Right cardiac atrium (tissue), 5 donors: ENCODE measurements at regions not wholly inside any gene's neighbourhood (a gene's known extent, or its start where the extent isn't known, plus 50 kb on each side); places are given as distances from the start of the nearest gene placed in this dataset.

Source experiments
- ATAC-seq, 2 donors: fragments of 200-7000 bp; cut with Tn5 transposase; one replicate each; pipeline versions ENCODE4 v1.8.0 to v1.9.1; 2020; ENCODE audit warnings: moderate library complexity in 2 of 2, mild to moderate bottlenecking in 1 of 2
- DNase-seq, 3 donors: peaks; one replicate each; pipeline ENCODE4 v3.0.0-alpha.2; 2020
- H3K27ac ChIP-seq: one replicate; pipeline ENCODE4 v1.5.1; 2013; ENCODE audit warnings: mild to moderate bottlenecking, low read length, control low read depth, moderate library complexity
- H3K27me3 ChIP-seq: one replicate; pipeline ENCODE4 v1.6.1; 2013; ENCODE audit not compliant: control insufficient read depth, insufficient read depth
- H3K4me1 ChIP-seq: one replicate; pipeline ENCODE4 v1.6.1; 2013; ENCODE audit warnings: low read length; ENCODE audit not compliant: control insufficient read depth, insufficient read depth
- H3K4me3 ChIP-seq: one replicate; pipeline ENCODE4 v1.5.1; 2013; ENCODE audit warnings: low read length, control low read depth
- H3K9me3 ChIP-seq: one replicate; pipeline ENCODE4 v1.6.1; 2013; ENCODE audit warnings: low read length; ENCODE audit not compliant: control insufficient read depth
- WGBS: extraction: QIAGEN DNeasy Blood & Tissue Kit; methylation state at CpG from one replicate; pipeline ENCODE4 v1.1.7; 2013; 5-methylcytosine and 5-hydroxymethylcytosine counted together
- intact Hi-C, 4 donors: fragments of 100-400 bp; cut with DNase I; formaldehyde crosslinking; loops; one replicate each; pipeline versions ENCODE4 v1.11.0 to v1.14.0; 2022 to 2023
- donor health status: healthy with polysubstance abuse.
- donor health status: DM: no; HTN: yes; CAD: no.
- donor health status: DM: no; HTN: no; CAD: no.
- donor health status: DM: no; HTN: yes; CAD: no; lungs with severe emphysema.
- donor health status: DM: yes; HTN: yes; CAD: no.

- DNase-seq (no peak), ATAC-seq (no peak)
- Histone ChIP-seq H3K4me1 (no peaks in the 10 kb centered on the region), H3K27me3 (no peaks in the 10 kb centered on the region), H3K9me3 (no peaks in the 10 kb centered on the region), H3K27ac (no peak overlapping the region), H3K4me3 (no peak overlapping the region)
- WGBS: 80% methylated on average over 4 of the region's 4 CpGs
- intact Hi-C loops: loop anchor here (5.0 kb wide), 1 partner anchor 525 kb away; no protein-coding TSS in a partner anchor
These were observed 183.5 kb downstream of the RDH14 start for GRCh38 chr2:18376936-18377335.

GRCh38 chr2:18373664-18374063 lies 186.8 kb downstream of the RDH14 start:
- H3K4me1 ChIP-seq: no peaks in the 10 kb centered on the region
- DNase-seq (no peak), ATAC-seq (no peak)
- no peaks in the 10 kb centered on the region for H3K27me3 ChIP-seq
- H3K9me3 ChIP-seq: no peaks in the 10 kb centered on the region
- intact Hi-C loops: no loop called here
- H3K27ac ChIP-seq: no peak overlapping the region
- no peak overlapping the region for H3K4me3 ChIP-seq
- 64% methylated on average over 2 of the region's 2 CpGs for WGBS

GRCh38 chr2:18373081-18373480 lies 187.4 kb downstream of the RDH14 start:
- ATAC-seq: no peak
- Histone ChIP-seq H3K4me3 (no peak overlapping the region), H3K4me1 (no peaks in the 10 kb centered on the region), H3K27me3 (no peaks in the 10 kb centered on the region), H3K9me3 (no peaks in the 10 kb centered on the region), H3K27ac (no peak overlapping the region)
- 71% methylated on average over 1 of the region's 1 CpG for WGBS
- intact Hi-C loops: no loop called here
- no peak for DNase-seq

- DNase-seq (no peak), ATAC-seq (no peak)
- intact Hi-C loops: no loop called here
- no peak overlapping the region for H3K4me3 ChIP-seq
- no peak overlapping the region for H3K27ac ChIP-seq
- no peaks in the 10 kb centered on the region for H3K4me1 ChIP-seq
- H3K27me3 ChIP-seq: no peaks in the 10 kb centered on the region
- no peaks in the 10 kb centered on the region for H3K9me3 ChIP-seq
These were observed 187.8 kb downstream of the RDH14 start for GRCh38 chr2:18372641-18373040.

- H3K27ac ChIP-seq: no peak overlapping the region
- 80% methylated on average over 2 of the region's 2 CpGs for WGBS
- H3K4me1 ChIP-seq: no peaks in the 10 kb centered on the region
- intact Hi-C loops: no loop called here
- ATAC-seq: no peak
- H3K9me3 ChIP-seq: no peaks in the 10 kb centered on the region
- H3K27me3 ChIP-seq: peaks cover 4% of the 10 kb centered on the region
- DNase-seq: no peak
- H3K4me3 ChIP-seq: no peak overlapping the region
These were observed 190.7 kb downstream of the RDH14 start for GRCh38 chr2:18369760-18370159.

GRCh38 chr2:18368008-18368407 lies 192.4 kb downstream of the RDH14 start:
- intact Hi-C loops: no loop called here
- Histone ChIP-seq H3K9me3 (no peaks in the 10 kb centered on the region), H3K4me3 (no peak overlapping the region), H3K27me3 (peaks cover 4% of the 10 kb centered on the region), H3K4me1 (no peaks in the 10 kb centered on the region), H3K27ac (no peak overlapping the region)
- 76% methylated on average over 2 of the region's 2 CpGs for WGBS
- ATAC-seq (no peak), DNase-seq (no peak)

- 70% methylated on average over 2 of the region's 2 CpGs for WGBS
These were observed 195.1 kb downstream of the RDH14 start for GRCh38 chr2:18365342-18365741.

GRCh38 chr2:18363348-18363747 lies 197.1 kb downstream of the RDH14 start:
- Histone ChIP-seq H3K9me3 (no peaks in the 10 kb centered on the region), H3K27me3 (peaks cover 4% of the 10 kb centered on the region), H3K4me3 (no peak overlapping the region), H3K4me1 (no peaks in the 10 kb centered on the region), H3K27ac (no peak overlapping the region)
- ATAC-seq (no peak), DNase-seq (no peak)
- intact Hi-C loops: no loop called here
- WGBS: 51% methylated on average over 3 of the region's 3 CpGs

More at GRCh38 chr2:18365342-18365741, 195.1 kb downstream of the RDH14 start:
- H3K27ac ChIP-seq: no peak overlapping the region
- intact Hi-C loops: no loop called here
- H3K9me3 ChIP-seq: no peaks in the 10 kb centered on the region
- no peak overlapping the region for H3K4me3 ChIP-seq
- peaks cover 4% of the 10 kb centered on the region for H3K27me3 ChIP-seq
- no peaks in the 10 kb centered on the region for H3K4me1 ChIP-seq
- ATAC-seq (no peak), DNase-seq (no peak)

- H3K9me3 ChIP-seq: no peaks in the 10 kb centered on the region
- 93% methylated on average over 1 of the region's 1 CpG for WGBS
- H3K4me3 ChIP-seq: no peak overlapping the region
- H3K27ac ChIP-seq: no peak overlapping the region
- no peak for ATAC-seq
- no peaks in the 10 kb centered on the region for H3K4me1 ChIP-seq
- H3K27me3 ChIP-seq: peaks cover 4% of the 10 kb centered on the region
- DNase-seq: no peak
- intact Hi-C loops: no loop called here
These were observed 197.8 kb downstream of the RDH14 start for GRCh38 chr2:18362696-18363095.

GRCh38 chr2:18357537-18357936 lies 202.9 kb downstream of the RDH14 start:
- Histone ChIP-seq H3K4me1 (no peaks in the 10 kb centered on the region), H3K4me3 (no peak overlapping the region), H3K9me3 (no peaks in the 10 kb centered on the region), H3K27me3 (no peaks in the 10 kb centered on the region), H3K27ac (no peak overlapping the region)
- 70% methylated on average over 2 of the region's 2 CpGs for WGBS
- ATAC-seq (no peak), DNase-seq (no peak)
- intact Hi-C loops: no loop called here

GRCh38 chr2:18356676-18357075 lies 203.8 kb downstream of the RDH14 start:
- ATAC-seq: no peak
- intact Hi-C loops: no loop called here
- Histone ChIP-seq H3K27ac (no peak overlapping the region), H3K4me1 (no peaks in the 10 kb centered on the region), H3K27me3 (no peaks in the 10 kb centered on the region), H3K9me3 (no peaks in the 10 kb centered on the region), H3K4me3 (no peak overlapping the region)
- DNase-seq: no peak
- WGBS: 58% methylated on average over 2 of the region's 2 CpGs

GRCh38 chr2:18349421-18349820 lies 211.0 kb downstream of the RDH14 start:
- Histone ChIP-seq H3K4me3 (no peak overlapping the region), H3K9me3 (no peaks in the 10 kb centered on the region), H3K27me3 (no peaks in the 10 kb centered on the region), H3K4me1 (no peaks in the 10 kb centered on the region), H3K27ac (no peak overlapping the region)
- DNase-seq (no peak), ATAC-seq (no peak)
- 45% methylated on average over 1 of the region's 1 CpG for WGBS
- intact Hi-C loops: no loop called here
